ENCODE measurements at regions not wholly inside any gene's neighbourhood (a gene's known extent, or its start where the extent isn't known, plus 50 kb on each side); places are given as distances from the start of the nearest gene placed in this dataset.

GRCh38 chr6:19682859-19683258 is 154.3 kb upstream of the ID4 start:
- H3K4me3 ChIP-seq (ENCODE audit: low read length), result no peak overlapping the region
- DNase-seq (ENCODE audit: low read depth), result no peak
- TF ChIP-seq CTCF (conservative IDR thresholded peaks at IDR 0.05; ENCODE audit: low read depth, low read length), result no peak

- no peak for DNase-seq (ENCODE audit: low read depth)
- no peak overlapping the region for H3K4me3 ChIP-seq (ENCODE audit: low read length)
- TF ChIP-seq CTCF (conservative IDR thresholded peaks at IDR 0.05; ENCODE audit: low read depth, low read length), result no peak
Observed at GRCh38 chr6:19690325-19691075, 146.7 kb upstream of the ID4 start.

GRCh38 chr6:19691465-19692167 is 145.6 kb upstream of the ID4 start:
- no peak for TF ChIP-seq CTCF (conservative IDR thresholded peaks at IDR 0.05; ENCODE audit: low read depth, low read length)
- no peak for DNase-seq (ENCODE audit: low read depth)
- H3K4me3 ChIP-seq (ENCODE audit: low read length), result peak overlapping the region; percentile 57

GRCh38 chr6:19692506-19693298 is 144.5 kb upstream of the ID4 start:
- no peak overlapping the region for H3K4me3 ChIP-seq (ENCODE audit: low read length)
- TF ChIP-seq CTCF (conservative IDR thresholded peaks at IDR 0.05; ENCODE audit: low read depth, low read length), result no peak
- DNase-seq (ENCODE audit: low read depth), result no peak

- no peak for TF ChIP-seq CTCF (conservative IDR thresholded peaks at IDR 0.05; ENCODE audit: low read depth, low read length)
- DNase-seq (ENCODE audit: low read depth), result no peak
- no peak overlapping the region for H3K4me3 ChIP-seq (ENCODE audit: low read length)
Observed at GRCh38 chr6:19694697-19695096, 142.5 kb upstream of the ID4 start.

GRCh38 chr6:19697744-19698290 is 139.4 kb upstream of the ID4 start:
- H3K4me3 ChIP-seq (ENCODE audit: low read length), result no peak overlapping the region
- no peak for DNase-seq (ENCODE audit: low read depth)
- no peak for TF ChIP-seq CTCF (conservative IDR thresholded peaks at IDR 0.05; ENCODE audit: low read depth, low read length)
